H1 (cell line): ENCODE measurements at regions not wholly inside any gene's neighbourhood (a gene's known extent, or its start where the extent isn't known, plus 50 kb on each side); places are given as distances from the start of the nearest gene placed in this dataset.

Experiments
- CBX5 ChIP-seq: fragments of 300-800, 300-1000 bp; sonication (generic); IDR thresholded peaks from 2 replicates; pipeline ENCODE4 v1.7.1; 2016; ENCODE audit warnings: antibody characterized with exemption, low read length, low read depth
- CTBP2 ChIP-seq: IDR thresholded peaks from 2 replicates; pipeline ENCODE4 v1.7.0; 2011; ENCODE audit warnings: borderline replicate concordance, mild to moderate bottlenecking, moderate library complexity, mixed read lengths, low read length; ENCODE audit not compliant: insufficient read depth, insufficient read length
- RFX5 ChIP-seq: IDR thresholded peaks from 2 replicates; pipeline ENCODE4 v1.6.1; 2011; ENCODE audit warnings: low read depth, low read length, improper control_type of control experiment, borderline replicate concordance
- SP2 ChIP-seq: IDR thresholded peaks from 2 replicates; pipeline ENCODE4 v1.6.1; 2012; ENCODE audit warnings: mild to moderate bottlenecking, low read length, inconsistent platforms
- TAF7 ChIP-seq: optimal IDR thresholded peaks from 2 replicates; pipeline ENCODE3; 2011; ENCODE audit warnings: low read depth, mild to moderate bottlenecking, inconsistent platforms, low read length, moderate library complexity, borderline replicate concordance
- TF ChIP-seq, protein P1 (sequence below): IDR thresholded peaks from 2 replicates; pipeline ENCODE4 v1.6.1; 2012; ENCODE audit warnings: low read length, inconsistent platforms

DNA sequence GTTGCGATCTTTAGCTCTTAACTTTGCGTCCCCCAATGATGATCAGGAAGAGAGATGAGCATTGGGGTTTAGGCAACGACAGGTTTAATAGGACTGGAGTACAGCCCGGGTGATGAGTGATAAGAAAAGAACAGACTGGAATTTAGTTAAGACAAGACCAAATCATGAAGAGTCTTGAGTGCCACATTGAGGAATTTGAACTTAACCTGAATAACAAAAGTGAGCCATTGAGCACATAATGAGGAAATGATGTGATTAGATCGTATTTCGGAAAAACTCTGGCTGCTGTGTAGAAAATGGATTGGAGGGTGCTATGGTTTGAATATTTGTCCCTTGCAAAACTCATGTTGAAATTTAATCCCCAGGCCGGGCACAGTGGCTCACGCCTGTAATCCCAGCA lies 83.2 kb upstream of the MELK start (continued):
- TF ChIP-seq CTBP2 (no peak), CBX5 (no peak), RFX5 (no peak), TAF7 (no peak), SP2 (no peak)
- TF ChIP-seq, protein P1, sequence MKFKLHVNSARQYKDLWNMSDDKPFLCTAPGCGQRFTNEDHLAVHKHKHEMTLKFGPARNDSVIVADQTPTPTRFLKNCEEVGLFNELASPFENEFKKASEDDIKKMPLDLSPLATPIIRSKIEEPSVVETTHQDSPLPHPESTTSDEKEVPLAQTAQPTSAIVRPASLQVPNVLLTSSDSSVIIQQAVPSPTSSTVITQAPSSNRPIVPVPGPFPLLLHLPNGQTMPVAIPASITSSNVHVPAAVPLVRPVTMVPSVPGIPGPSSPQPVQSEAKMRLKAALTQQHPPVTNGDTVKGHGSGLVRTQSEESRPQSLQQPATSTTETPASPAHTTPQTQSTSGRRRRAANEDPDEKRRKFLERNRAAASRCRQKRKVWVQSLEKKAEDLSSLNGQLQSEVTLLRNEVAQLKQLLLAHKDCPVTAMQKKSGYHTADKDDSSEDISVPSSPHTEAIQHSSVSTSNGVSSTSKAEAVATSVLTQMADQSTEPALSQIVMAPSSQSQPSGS, result no peak
